GM23338 (cell line): ENCODE measurements at regions not wholly inside any gene's neighbourhood (a gene's known extent, or its start where the extent isn't known, plus 50 kb on each side); places are given as distances from the start of the nearest gene placed in this dataset.

ENCODE experiments used
- ATAC-seq: fragments of 200-7000 bp; cut with Tn5 transposase; 3 replicates; pipeline ENCODE4 v1.9.1; 2020
- DNase-seq: peaks from one replicate; pipeline ENCODE4 v3.0.0-alpha.2; 2015; ENCODE audit warnings: low spot score
- H2AFZ ChIP-seq: fragments of 200-600 bp; sonication (generic); 2 replicates; pipeline ENCODE4 v1.8.0; 2016; ENCODE audit warnings: antibody characterized with exemption, mild to moderate bottlenecking, moderate library complexity
- H3F3A ChIP-seq: fragments of 200-600 bp; sonication (generic); replicated peaks from 2 replicates; pipeline ENCODE4 v1.8.0; 2017; ENCODE audit warnings: antibody characterized with exemption, mixed run types, low read depth
- H3K27ac ChIP-seq: fragments of 200-600 bp; sonication (generic); 2 replicates; pipeline ENCODE4 v1.6.1; 2016; ENCODE audit warnings: low read depth
- H3K27me3 ChIP-seq: fragments of 200-600 bp; sonication (generic); 2 replicates; pipeline ENCODE4 v1.8.0; 2016; ENCODE audit warnings: mild to moderate bottlenecking, mixed run types, moderate library complexity; ENCODE audit not compliant: insufficient read depth
- H3K36me3 ChIP-seq: fragments of 200-600 bp; sonication (generic); 2 replicates; pipeline ENCODE4 v1.8.0; 2016; ENCODE audit warnings: mild to moderate bottlenecking; ENCODE audit not compliant: insufficient read depth
- H3K4me1 ChIP-seq: fragments of 200-600 bp; sonication (generic); 2 replicates; pipeline ENCODE4 v1.8.0; 2016; ENCODE audit warnings: mild to moderate bottlenecking, moderate library complexity; ENCODE audit not compliant: insufficient read depth
- H3K4me2 ChIP-seq: fragments of 200-600 bp; sonication (generic); 2 replicates; pipeline ENCODE4 v1.7.1; 2017; ENCODE audit warnings: mixed run types
- H3K4me3 ChIP-seq: fragments of 200-600 bp; sonication (generic); 2 replicates; pipeline ENCODE4 v1.6.1; 2016; ENCODE audit warnings: mixed run types
- H3K79me2 ChIP-seq: fragments of 200-600 bp; sonication (generic); replicated peaks from 2 replicates; pipeline ENCODE4 v1.8.0; 2017; ENCODE audit warnings: mild to moderate bottlenecking; ENCODE audit not compliant: insufficient read depth
- H3K9me2 ChIP-seq: fragments of 200-600 bp; sonication (generic); 2 replicates; pipeline ENCODE4 v1.8.0; 2017; ENCODE audit not compliant: insufficient read depth
- H4K20me1 ChIP-seq: fragments of 200-600 bp; sonication (generic); replicated peaks from 2 replicates; pipeline ENCODE4 v1.8.0; 2017; ENCODE audit warnings: mild to moderate bottlenecking; ENCODE audit not compliant: insufficient read depth
- H3K27ac Mint-ChIP-seq: 2 replicates; pipeline ENCODE4 v1.8.0; 2020; ENCODE audit warnings: inconsistent platforms, mild to moderate bottlenecking, moderate library complexity, mixed read lengths
- H3K27me3 Mint-ChIP-seq: 3 replicates; pipeline ENCODE4 v1.8.0; 2022; ENCODE audit warnings: low read depth, mild to moderate bottlenecking, moderate library complexity, mixed read lengths, inconsistent platforms; ENCODE audit not compliant: insufficient read depth, poor library complexity
- H3K36me3 Mint-ChIP-seq: 3 replicates; pipeline ENCODE4 v1.8.0; 2021; ENCODE audit warnings: low read depth, mild to moderate bottlenecking, inconsistent platforms, moderate library complexity, mixed read lengths
- H3K4me1 Mint-ChIP-seq: 3 replicates; pipeline ENCODE4 v1.8.0; 2020; ENCODE audit warnings: mild to moderate bottlenecking, inconsistent platforms, mixed read lengths
- H3K4me3 Mint-ChIP-seq: 3 replicates; pipeline ENCODE4 v1.8.0; 2021; ENCODE audit warnings: moderate library complexity, mild to moderate bottlenecking, inconsistent platforms, mixed read lengths
- H3K9me3 Mint-ChIP-seq: 3 replicates; pipeline ENCODE4 v1.8.0; 2020; ENCODE audit warnings: moderate library complexity, mild to moderate bottlenecking, inconsistent platforms, mixed read lengths
- CREB1 ChIP-seq: fragments of 250-450 bp; sonication (Bioruptor Pico); IDR thresholded peaks from 2 replicates; pipeline ENCODE4 v1.5.0; 2020; ENCODE audit warnings: low read depth, mild to moderate bottlenecking, moderate library complexity
- EZH2 ChIP-seq: fragments of 200-600 bp; sonication (generic); IDR thresholded peaks from one replicate; pipeline ENCODE4 v1.8.0; 2017; ENCODE audit warnings: antibody characterized with exemption, mild to moderate bottlenecking, low read depth; ENCODE audit not compliant: unreplicated experiment
- EZH2phosphoT487 ChIP-seq: fragments of 200-600 bp; sonication (generic); IDR thresholded peaks from one replicate; pipeline ENCODE4 v1.8.1; 2018; ENCODE audit warnings: antibody characterized with exemption; ENCODE audit not compliant: unreplicated experiment
- JUNB ChIP-seq: IDR thresholded peaks from one replicate; pipeline ENCODE4 v1.6.1; 2016; ENCODE audit warnings: antibody characterized with exemption; ENCODE audit not compliant: unreplicated experiment
- NANOG ChIP-seq: IDR thresholded peaks from 2 replicates; pipeline ENCODE4 v1.6.1; 2016; ENCODE audit warnings: antibody characterized with exemption, borderline replicate concordance
- POLR2AphosphoS5 ChIP-seq: IDR thresholded peaks from 2 replicates; pipeline ENCODE4 v1.6.1; 2016; ENCODE audit warnings: antibody characterized with exemption, low read depth
- STAT1 ChIP-seq: IDR thresholded peaks from one replicate; pipeline ENCODE4 v1.6.1; 2016; ENCODE audit warnings: antibody characterized with exemption; ENCODE audit not compliant: unreplicated experiment
- ZNF114 ChIP-seq: fragments of 250-450 bp; sonication (Bioruptor Pico); IDR thresholded peaks from 2 replicates; pipeline ENCODE4 v1.5.0; 2020; ENCODE audit warnings: mild to moderate bottlenecking, moderate library complexity
- ZNF331 ChIP-seq: fragments of 250-450 bp; sonication (Bioruptor Pico); IDR thresholded peaks from 2 replicates; pipeline ENCODE4 v1.5.0; 2020; ENCODE audit warnings: low read depth, mild to moderate bottlenecking, moderate library complexity
- TF ChIP-seq, protein P1 (sequence below): fragments of 250-450 bp; sonication (Bioruptor Pico); IDR thresholded peaks from 2 replicates; pipeline ENCODE4 v1.5.0; 2020; ENCODE audit warnings: mild to moderate bottlenecking, moderate library complexity
- TF ChIP-seq, protein P2 (sequence below): IDR thresholded peaks from one replicate; pipeline ENCODE4 v1.6.1; 2018; ENCODE audit warnings: antibody characterized with exemption; ENCODE audit not compliant: unreplicated experiment
- TF ChIP-seq, protein P3 (sequence below): IDR thresholded peaks from 2 replicates; pipeline ENCODE4 v1.6.1; 2016; ENCODE audit warnings: antibody characterized with exemption
- TF ChIP-seq, protein P4 (sequence below), 2 experiments: fragments of 200-600 bp in 1 of 2; sonication (generic) in 1 of 2; conservative IDR thresholded peaks; 2 replicates each; pipeline versions ENCODE4 v1.5.1 to v1.6.1; 2016 to 2017; ENCODE audit warnings: antibody characterized with exemption in 2 of 2, low read depth in 2 of 2, mild to moderate bottlenecking in 2 of 2, moderate library complexity in 1 of 2

DNA sequence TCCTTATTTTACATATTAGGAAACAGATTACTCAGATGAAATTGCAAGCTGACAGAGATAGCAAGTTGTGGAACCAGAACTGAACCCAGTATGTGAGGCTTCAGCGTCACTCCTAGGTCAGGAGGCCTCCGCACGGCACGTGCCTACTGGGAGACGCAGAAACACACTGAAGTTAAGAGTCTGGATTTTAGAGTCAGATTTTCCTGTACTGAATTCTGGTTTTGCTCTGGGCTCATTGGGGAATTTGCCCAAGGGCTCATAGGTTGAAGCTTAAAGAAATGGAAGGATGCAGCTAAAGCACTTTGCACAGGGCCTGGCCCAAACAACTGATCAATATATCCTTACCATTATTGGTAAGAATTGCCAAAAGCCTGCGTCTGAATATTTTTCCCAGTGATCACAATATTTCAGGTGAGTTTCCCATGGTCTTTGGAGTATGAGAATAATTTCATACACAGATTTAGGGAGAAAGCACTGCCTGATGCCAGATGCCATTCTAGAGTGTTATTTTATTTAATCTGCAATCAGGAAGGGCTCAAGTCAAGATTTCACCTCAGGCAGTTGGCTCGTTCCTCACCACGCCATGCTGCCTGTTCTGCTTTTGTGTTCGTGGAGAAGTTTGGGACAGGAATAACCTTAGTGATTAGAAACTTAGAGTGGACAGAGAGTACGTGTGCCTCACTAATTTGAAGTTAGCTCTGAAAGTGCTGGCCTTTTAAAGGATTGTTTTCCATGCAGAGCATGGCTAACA, 331.9 kb downstream of the MYCN start:
- Mint-ChIP-seq H3K36me3 (no peaks in the 10 kb centered on the region), H3K27me3 (peaks cover 5% of the 10 kb centered on the region), H3K9me3 (no peaks in the 10 kb centered on the region; the same call in 2 of the 3 replicates), H3K4me3 (no peak overlapping the region), H3K27ac (no peak overlapping the region), H3K4me1 (peaks cover 4% of the 10 kb centered on the region; the same call in 2 of the 3 replicates)
- Histone ChIP-seq H3K27ac (no peak overlapping the region), H2AFZ (no peak overlapping the region; the same call in 1 of the 2 replicates), H3K36me3 (no peaks in the 10 kb centered on the region), H4K20me1 (no peaks in the 10 kb centered on the region), H3K4me2 (no peak overlapping the region), H3K27me3 (no peaks in the 10 kb centered on the region), H3K4me1 (no peaks in the 10 kb centered on the region), H3F3A (no peaks in the 10 kb centered on the region), H3K79me2 (no peaks in the 10 kb centered on the region), H3K4me3 (no peak overlapping the region), H3K9me2 (peaks cover 8% of the 10 kb centered on the region; the same call in 1 of the 2 replicates)
- ATAC-seq = no peak
- no peak for DNase-seq
- TF ChIP-seq, protein P1, sequence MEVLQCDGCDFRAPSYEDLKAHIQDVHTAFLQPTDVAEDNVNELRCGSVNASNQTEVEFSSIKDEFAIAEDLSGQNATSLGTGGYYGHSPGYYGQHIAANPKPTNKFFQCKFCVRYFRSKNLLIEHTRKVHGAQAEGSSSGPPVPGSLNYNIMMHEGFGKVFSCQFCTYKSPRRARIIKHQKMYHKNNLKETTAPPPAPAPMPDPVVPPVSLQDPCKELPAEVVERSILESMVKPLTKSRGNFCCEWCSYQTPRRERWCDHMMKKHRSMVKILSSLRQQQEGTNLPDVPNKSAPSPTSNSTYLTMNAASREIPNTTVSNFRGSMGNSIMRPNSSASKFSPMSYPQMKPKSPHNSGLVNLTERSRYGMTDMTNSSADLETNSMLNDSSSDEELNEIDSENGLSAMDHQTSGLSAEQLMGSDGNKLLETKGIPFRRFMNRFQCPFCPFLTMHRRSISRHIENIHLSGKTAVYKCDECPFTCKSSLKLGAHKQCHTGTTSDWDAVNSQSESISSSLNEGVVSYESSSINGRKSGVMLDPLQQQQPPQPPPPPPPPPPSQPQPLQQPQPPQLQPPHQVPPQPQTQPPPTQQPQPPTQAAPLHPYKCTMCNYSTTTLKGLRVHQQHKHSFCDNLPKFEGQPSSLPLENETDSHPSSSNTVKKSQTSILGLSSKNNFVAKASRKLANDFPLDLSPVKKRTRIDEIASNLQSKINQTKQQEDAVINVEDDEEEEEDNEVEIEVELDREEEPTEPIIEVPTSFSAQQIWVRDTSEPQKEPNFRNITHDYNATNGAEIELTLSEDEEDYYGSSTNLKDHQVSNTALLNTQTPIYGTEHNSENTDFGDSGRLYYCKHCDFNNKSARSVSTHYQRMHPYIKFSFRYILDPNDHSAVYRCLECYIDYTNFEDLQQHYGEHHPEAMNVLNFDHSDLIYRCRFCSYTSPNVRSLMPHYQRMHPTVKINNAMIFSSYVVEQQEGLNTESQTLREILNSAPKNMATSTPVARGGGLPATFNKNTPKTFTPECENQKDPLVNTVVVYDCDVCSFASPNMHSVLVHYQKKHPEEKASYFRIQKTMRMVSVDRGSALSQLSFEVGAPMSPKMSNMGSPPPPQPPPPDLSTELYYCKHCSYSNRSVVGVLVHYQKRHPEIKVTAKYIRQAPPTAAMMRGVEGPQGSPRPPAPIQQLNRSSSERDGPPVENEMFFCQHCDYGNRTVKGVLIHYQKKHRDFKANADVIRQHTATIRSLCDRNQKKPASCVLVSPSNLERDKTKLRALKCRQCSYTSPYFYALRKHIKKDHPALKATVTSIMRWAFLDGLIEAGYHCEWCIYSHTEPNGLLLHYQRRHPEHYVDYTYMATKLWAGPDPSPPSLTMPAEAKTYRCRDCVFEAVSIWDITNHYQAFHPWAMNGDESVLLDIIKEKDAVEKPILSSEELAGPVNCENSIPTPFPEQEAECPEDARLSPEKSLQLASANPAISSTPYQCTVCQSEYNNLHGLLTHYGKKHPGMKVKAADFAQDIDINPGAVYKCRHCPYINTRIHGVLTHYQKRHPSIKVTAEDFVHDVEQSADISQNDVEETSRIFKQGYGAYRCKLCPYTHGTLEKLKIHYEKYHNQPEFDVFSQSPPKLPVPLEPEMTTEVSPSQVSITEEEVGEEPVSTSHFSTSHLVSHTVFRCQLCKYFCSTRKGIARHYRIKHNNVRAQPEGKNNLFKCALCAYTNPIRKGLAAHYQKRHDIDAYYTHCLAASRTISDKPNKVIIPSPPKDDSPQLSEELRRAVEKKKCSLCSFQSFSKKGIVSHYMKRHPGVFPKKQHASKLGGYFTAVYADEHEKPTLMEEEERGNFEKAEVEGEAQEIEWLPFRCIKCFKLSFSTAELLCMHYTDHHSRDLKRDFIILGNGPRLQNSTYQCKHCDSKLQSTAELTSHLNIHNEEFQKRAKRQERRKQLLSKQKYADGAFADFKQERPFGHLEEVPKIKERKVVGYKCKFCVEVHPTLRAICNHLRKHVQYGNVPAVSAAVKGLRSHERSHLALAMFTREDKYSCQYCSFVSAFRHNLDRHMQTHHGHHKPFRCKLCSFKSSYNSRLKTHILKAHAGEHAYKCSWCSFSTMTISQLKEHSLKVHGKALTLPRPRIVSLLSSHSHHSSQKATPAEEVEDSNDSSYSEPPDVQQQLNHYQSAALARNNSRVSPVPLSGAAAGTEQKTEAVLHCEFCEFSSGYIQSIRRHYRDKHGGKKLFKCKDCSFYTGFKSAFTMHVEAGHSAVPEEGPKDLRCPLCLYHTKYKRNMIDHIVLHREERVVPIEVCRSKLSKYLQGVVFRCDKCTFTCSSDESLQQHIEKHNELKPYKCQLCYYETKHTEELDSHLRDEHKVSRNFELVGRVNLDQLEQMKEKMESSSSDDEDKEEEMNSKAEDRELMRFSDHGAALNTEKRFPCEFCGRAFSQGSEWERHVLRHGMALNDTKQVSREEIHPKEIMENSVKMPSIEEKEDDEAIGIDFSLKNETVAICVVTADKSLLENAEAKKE (CRISPR knock-in tag) = no peak
- TF ChIP-seq, protein P2, sequence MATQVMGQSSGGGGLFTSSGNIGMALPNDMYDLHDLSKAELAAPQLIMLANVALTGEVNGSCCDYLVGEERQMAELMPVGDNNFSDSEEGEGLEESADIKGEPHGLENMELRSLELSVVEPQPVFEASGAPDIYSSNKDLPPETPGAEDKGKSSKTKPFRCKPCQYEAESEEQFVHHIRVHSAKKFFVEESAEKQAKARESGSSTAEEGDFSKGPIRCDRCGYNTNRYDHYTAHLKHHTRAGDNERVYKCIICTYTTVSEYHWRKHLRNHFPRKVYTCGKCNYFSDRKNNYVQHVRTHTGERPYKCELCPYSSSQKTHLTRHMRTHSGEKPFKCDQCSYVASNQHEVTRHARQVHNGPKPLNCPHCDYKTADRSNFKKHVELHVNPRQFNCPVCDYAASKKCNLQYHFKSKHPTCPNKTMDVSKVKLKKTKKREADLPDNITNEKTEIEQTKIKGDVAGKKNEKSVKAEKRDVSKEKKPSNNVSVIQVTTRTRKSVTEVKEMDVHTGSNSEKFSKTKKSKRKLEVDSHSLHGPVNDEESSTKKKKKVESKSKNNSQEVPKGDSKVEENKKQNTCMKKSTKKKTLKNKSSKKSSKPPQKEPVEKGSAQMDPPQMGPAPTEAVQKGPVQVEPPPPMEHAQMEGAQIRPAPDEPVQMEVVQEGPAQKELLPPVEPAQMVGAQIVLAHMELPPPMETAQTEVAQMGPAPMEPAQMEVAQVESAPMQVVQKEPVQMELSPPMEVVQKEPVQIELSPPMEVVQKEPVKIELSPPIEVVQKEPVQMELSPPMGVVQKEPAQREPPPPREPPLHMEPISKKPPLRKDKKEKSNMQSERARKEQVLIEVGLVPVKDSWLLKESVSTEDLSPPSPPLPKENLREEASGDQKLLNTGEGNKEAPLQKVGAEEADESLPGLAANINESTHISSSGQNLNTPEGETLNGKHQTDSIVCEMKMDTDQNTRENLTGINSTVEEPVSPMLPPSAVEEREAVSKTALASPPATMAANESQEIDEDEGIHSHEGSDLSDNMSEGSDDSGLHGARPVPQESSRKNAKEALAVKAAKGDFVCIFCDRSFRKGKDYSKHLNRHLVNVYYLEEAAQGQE = no peak
- TF ChIP-seq JUNB = no peak
- no peak for TF ChIP-seq ZNF331 (CRISPR knock-in tag)
- TF ChIP-seq, protein P3, sequence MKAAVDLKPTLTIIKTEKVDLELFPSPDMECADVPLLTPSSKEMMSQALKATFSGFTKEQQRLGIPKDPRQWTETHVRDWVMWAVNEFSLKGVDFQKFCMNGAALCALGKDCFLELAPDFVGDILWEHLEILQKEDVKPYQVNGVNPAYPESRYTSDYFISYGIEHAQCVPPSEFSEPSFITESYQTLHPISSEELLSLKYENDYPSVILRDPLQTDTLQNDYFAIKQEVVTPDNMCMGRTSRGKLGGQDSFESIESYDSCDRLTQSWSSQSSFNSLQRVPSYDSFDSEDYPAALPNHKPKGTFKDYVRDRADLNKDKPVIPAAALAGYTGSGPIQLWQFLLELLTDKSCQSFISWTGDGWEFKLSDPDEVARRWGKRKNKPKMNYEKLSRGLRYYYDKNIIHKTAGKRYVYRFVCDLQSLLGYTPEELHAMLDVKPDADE = no peak
- TF ChIP-seq EZH2phosphoT487 = no peak
- TF ChIP-seq ZNF114 (CRISPR knock-in tag) = no peak
- TF ChIP-seq, protein P4, sequence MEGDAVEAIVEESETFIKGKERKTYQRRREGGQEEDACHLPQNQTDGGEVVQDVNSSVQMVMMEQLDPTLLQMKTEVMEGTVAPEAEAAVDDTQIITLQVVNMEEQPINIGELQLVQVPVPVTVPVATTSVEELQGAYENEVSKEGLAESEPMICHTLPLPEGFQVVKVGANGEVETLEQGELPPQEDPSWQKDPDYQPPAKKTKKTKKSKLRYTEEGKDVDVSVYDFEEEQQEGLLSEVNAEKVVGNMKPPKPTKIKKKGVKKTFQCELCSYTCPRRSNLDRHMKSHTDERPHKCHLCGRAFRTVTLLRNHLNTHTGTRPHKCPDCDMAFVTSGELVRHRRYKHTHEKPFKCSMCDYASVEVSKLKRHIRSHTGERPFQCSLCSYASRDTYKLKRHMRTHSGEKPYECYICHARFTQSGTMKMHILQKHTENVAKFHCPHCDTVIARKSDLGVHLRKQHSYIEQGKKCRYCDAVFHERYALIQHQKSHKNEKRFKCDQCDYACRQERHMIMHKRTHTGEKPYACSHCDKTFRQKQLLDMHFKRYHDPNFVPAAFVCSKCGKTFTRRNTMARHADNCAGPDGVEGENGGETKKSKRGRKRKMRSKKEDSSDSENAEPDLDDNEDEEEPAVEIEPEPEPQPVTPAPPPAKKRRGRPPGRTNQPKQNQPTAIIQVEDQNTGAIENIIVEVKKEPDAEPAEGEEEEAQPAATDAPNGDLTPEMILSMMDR (conservative IDR thresholded peaks at IDR 0.05; ENCODE audit: low read depth in 2 of 2) = no peak
- TF ChIP-seq EZH2 = no peak
- no peak for TF ChIP-seq CREB1 (CRISPR knock-in tag)
- TF ChIP-seq NANOG = no peak
- TF ChIP-seq POLR2AphosphoS5 = no peak
- TF ChIP-seq STAT1 = no peak
